ENCODE measurements at regions not wholly inside any gene's neighbourhood (a gene's known extent, or its start where the extent isn't known, plus 50 kb on each side); places are given as distances from the start of the nearest gene placed in this dataset.
A peak's percentile ranks its signal among the peaks of the same experiment; 100 is the strongest.

- DNase-seq (ENCODE audit: low spot score in 2 of 2) = no peak
- Histone ChIP-seq H3K27ac (peak overlapping the region in 2 of 4 donors; percentile 52 to 55), H3K4me3 (no peak overlapping the region), H3K4me1 (peaks cover 0 to 56% (median 11%) of the 10 kb centered on the region in 4 donors), H3K9me3 (no peaks in the 10 kb centered on the region), H3K27me3 (no peaks in the 10 kb centered on the region), H3K36me3 (no peaks in the 10 kb centered on the region)
- no peak for TF ChIP-seq EP300 (IDR thresholded peaks at IDR 0.05)
- TF ChIP-seq POLR2A (IDR thresholded peaks at IDR 0.05) = no peak
- TF ChIP-seq, protein P1, sequence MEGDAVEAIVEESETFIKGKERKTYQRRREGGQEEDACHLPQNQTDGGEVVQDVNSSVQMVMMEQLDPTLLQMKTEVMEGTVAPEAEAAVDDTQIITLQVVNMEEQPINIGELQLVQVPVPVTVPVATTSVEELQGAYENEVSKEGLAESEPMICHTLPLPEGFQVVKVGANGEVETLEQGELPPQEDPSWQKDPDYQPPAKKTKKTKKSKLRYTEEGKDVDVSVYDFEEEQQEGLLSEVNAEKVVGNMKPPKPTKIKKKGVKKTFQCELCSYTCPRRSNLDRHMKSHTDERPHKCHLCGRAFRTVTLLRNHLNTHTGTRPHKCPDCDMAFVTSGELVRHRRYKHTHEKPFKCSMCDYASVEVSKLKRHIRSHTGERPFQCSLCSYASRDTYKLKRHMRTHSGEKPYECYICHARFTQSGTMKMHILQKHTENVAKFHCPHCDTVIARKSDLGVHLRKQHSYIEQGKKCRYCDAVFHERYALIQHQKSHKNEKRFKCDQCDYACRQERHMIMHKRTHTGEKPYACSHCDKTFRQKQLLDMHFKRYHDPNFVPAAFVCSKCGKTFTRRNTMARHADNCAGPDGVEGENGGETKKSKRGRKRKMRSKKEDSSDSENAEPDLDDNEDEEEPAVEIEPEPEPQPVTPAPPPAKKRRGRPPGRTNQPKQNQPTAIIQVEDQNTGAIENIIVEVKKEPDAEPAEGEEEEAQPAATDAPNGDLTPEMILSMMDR (IDR thresholded peaks at IDR 0.05) = no peak
- WGBS, 2 donors = 68 to 71% methylated on average over 10 of the region's 10 CpGs
Measured at GRCh38 chr10:78744491-78745090, 324.2 kb upstream of the ZMIZ1 start.

DNA sequence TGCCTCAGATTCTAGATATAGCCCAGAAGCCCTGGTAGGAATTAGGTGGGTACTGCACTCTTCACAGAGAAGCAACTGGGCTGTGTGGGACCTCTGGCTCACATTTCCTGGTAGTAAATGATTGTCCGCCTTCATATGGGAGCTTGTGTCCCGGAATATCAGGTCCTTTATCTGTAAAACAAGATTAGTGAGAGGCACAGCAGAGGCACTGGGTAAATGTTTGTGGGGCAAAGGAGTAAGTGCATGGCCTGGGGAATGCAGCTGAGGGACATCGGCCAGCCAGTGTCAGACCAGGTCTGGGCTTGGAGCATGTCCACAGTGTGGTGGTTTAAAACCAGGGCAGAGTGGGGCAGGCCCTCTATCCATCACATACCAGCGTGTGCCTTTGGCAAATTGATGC is 323.3 kb upstream of the ZMIZ1 start:
- Histone ChIP-seq H3K36me3 (no peaks in the 10 kb centered on the region), H3K4me3 (no peak overlapping the region), H3K27ac (peak overlapping the region in 1 of 4 donors; percentile 52), H3K4me1 (peaks cover 0 to 56% (median 11%) of the 10 kb centered on the region in 4 donors), H3K9me3 (no peaks in the 10 kb centered on the region), H3K27me3 (no peaks in the 10 kb centered on the region)
- 88 to 89% methylated on average over 4 of the region's 4 CpGs for WGBS, 2 donors
- TF ChIP-seq POLR2A (IDR thresholded peaks at IDR 0.05) (no peak), EP300 (IDR thresholded peaks at IDR 0.05) (no peak)
- TF ChIP-seq, protein P1 (IDR thresholded peaks at IDR 0.05) = no peak
- DNase-seq (ENCODE audit: low spot score in 2 of 2) = no peak

GRCh38 chr10:78746155-78746763 is 322.5 kb upstream of the ZMIZ1 start:
- 82 to 88% methylated on average over 11 of the region's 11 CpGs for WGBS, 2 donors
- DNase-seq (ENCODE audit: low spot score in 2 of 2) = no peak
- Histone ChIP-seq H3K9me3 (no peaks in the 10 kb centered on the region), H3K27ac (no peak overlapping the region), H3K27me3 (no peaks in the 10 kb centered on the region), H3K4me1 (peaks cover 0 to 49% (median 8%) of the 10 kb centered on the region in 4 donors), H3K36me3 (no peaks in the 10 kb centered on the region), H3K4me3 (no peak overlapping the region)
- TF ChIP-seq EP300 (IDR thresholded peaks at IDR 0.05) (no peak), POLR2A (IDR thresholded peaks at IDR 0.05) (no peak)
- TF ChIP-seq, protein P1 (IDR thresholded peaks at IDR 0.05) = no peak

DNA sequence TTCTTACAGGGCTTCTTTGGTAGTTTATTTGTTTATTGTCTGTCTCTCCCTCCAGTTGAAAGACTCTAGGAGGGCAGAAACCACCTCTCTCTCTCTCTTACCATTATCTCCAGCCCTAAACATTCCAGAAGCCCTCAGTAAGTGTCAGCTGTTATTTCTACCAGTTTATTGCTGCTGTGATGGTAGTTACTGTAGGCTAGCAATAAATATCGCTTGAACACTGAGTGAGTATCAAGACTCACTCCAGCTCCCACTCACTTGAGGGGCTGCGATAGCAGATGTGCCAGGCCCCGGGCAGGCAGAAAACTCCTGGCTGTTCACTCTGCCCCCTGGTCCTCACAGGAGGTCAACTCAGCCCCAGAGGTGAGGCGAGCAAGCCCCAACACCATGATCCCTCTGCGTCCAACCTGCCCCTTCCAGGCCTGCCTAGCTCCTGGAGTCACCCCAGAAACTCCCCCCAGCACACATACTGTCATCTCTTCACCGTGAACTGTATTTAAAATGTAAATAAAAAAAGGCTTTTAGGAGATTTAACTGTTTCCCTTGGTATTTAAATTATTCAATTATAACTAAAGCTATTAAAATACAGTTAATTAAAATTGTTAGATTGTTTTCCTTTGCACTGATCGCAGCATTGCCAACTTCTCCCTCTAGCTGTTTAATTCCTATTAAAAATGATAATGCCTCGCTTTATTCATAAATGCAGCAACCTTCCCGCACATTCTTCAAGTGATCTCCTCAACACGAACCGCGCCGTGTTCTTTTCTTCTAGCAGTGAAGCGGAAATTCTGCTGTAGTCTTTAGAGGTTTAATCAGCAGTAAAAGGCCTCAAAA is 321.1 kb upstream of the ZMIZ1 start:
- 91 to 93% methylated on average over 14 of the region's 14 CpGs for WGBS, 2 donors
- no peak overlapping the region for H3K27ac ChIP-seq
- no peaks in the 10 kb centered on the region for H3K27me3 ChIP-seq
- no peaks in the 10 kb centered on the region for H3K9me3 ChIP-seq
- TF ChIP-seq POLR2A (IDR thresholded peaks at IDR 0.05) = no peak
- TF ChIP-seq, protein P1 (IDR thresholded peaks at IDR 0.05) = no peak
- TF ChIP-seq EP300 (IDR thresholded peaks at IDR 0.05) = no peak
- H3K4me3 ChIP-seq = no peak overlapping the region
- peaks cover 0 to 36% (median 3%) of the 10 kb centered on the region in 4 donors for H3K4me1 ChIP-seq
- DNase-seq (ENCODE audit: low spot score in 2 of 2) = no peak
- H3K36me3 ChIP-seq = no peaks in the 10 kb centered on the region

DNA sequence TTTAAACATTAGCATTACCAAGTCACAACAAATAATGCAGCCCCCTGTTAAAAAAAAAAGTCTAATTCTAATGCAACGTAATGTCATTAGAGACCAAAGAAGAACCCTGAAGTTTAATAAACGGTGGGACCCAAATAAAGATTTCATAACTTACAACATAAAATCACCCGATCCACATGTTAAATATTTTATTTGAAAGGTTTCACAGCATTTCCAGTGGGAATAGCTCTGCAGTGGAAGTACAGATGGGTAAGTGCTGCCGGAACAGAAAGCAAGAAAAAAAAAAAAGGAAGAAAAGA is 320.6 kb upstream of the ZMIZ1 start:
- H3K4me1 ChIP-seq = peaks cover 0 to 30% (median 3%) of the 10 kb centered on the region in 4 donors
- no peak overlapping the region for H3K4me3 ChIP-seq
- H3K36me3 ChIP-seq = no peaks in the 10 kb centered on the region
- no peaks in the 10 kb centered on the region for H3K9me3 ChIP-seq
- TF ChIP-seq POLR2A (IDR thresholded peaks at IDR 0.05) = no peak
- TF ChIP-seq EP300 (IDR thresholded peaks at IDR 0.05) = no peak
- TF ChIP-seq, protein P1 (IDR thresholded peaks at IDR 0.05) = no peak
- WGBS, 2 donors = 91 to 95% methylated on average over 4 of the region's 4 CpGs
- no peak overlapping the region for H3K27ac ChIP-seq
- DNase-seq (ENCODE audit: low spot score in 2 of 2) = no peak
- H3K27me3 ChIP-seq = no peaks in the 10 kb centered on the region

Data from tibial nerve (tissue), 4 donors.